ENCODE measurements at regions not wholly inside any gene's neighbourhood (a gene's known extent, or its start where the extent isn't known, plus 50 kb on each side); places are given as distances from the start of the nearest gene placed in this dataset.

DNA sequence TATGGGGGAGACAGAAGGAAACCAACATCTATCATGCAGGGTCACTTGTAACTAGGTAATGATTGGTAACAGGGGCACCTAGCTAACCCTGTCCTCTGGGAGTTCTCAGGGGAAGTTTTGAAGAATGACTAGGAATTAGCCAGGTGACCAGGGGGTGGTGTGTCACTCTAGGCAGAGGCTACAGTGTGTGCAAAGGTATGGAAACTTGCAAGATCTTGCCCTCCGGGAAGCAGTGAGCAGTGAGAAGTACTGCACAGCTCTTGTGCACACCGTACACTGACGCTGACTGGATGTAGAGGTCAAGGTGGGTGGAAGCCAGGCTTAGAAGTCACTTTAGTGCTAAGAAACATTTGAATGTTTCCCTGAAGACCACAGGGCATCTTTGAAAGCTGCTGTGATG lies 62.9 kb upstream of the LMO4 start (continued):
- TF ChIP-seq, protein P1, sequence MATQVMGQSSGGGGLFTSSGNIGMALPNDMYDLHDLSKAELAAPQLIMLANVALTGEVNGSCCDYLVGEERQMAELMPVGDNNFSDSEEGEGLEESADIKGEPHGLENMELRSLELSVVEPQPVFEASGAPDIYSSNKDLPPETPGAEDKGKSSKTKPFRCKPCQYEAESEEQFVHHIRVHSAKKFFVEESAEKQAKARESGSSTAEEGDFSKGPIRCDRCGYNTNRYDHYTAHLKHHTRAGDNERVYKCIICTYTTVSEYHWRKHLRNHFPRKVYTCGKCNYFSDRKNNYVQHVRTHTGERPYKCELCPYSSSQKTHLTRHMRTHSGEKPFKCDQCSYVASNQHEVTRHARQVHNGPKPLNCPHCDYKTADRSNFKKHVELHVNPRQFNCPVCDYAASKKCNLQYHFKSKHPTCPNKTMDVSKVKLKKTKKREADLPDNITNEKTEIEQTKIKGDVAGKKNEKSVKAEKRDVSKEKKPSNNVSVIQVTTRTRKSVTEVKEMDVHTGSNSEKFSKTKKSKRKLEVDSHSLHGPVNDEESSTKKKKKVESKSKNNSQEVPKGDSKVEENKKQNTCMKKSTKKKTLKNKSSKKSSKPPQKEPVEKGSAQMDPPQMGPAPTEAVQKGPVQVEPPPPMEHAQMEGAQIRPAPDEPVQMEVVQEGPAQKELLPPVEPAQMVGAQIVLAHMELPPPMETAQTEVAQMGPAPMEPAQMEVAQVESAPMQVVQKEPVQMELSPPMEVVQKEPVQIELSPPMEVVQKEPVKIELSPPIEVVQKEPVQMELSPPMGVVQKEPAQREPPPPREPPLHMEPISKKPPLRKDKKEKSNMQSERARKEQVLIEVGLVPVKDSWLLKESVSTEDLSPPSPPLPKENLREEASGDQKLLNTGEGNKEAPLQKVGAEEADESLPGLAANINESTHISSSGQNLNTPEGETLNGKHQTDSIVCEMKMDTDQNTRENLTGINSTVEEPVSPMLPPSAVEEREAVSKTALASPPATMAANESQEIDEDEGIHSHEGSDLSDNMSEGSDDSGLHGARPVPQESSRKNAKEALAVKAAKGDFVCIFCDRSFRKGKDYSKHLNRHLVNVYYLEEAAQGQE (IDR thresholded peaks at IDR 0.05; ENCODE audit: borderline replicate concordance), result no peak
- TF ChIP-seq, protein P1 (CRISPR knock-in tag; IDR thresholded peaks at IDR 0.05; ENCODE audit: low read depth), result no peak
- TF ChIP-seq, protein P2, sequence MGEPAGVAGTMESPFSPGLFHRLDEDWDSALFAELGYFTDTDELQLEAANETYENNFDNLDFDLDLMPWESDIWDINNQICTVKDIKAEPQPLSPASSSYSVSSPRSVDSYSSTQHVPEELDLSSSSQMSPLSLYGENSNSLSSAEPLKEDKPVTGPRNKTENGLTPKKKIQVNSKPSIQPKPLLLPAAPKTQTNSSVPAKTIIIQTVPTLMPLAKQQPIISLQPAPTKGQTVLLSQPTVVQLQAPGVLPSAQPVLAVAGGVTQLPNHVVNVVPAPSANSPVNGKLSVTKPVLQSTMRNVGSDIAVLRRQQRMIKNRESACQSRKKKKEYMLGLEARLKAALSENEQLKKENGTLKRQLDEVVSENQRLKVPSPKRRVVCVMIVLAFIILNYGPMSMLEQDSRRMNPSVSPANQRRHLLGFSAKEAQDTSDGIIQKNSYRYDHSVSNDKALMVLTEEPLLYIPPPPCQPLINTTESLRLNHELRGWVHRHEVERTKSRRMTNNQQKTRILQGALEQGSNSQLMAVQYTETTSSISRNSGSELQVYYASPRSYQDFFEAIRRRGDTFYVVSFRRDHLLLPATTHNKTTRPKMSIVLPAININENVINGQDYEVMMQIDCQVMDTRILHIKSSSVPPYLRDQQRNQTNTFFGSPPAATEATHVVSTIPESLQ (CRISPR knock-in tag; IDR thresholded peaks at IDR 0.05), result no peak
- TF ChIP-seq PHF8 (IDR thresholded peaks at IDR 0.05; ENCODE audit: borderline replicate concordance, low read length) (no peak), SMARCC2 (IDR thresholded peaks at IDR 0.05; ENCODE audit: low read depth) (no peak), SREBF1 (IDR thresholded peaks at IDR 0.05; ENCODE audit: borderline replicate concordance, low read depth, low read length) (no peak), ZSCAN32 (CRISPR knock-in tag; IDR thresholded peaks at IDR 0.05) (no peak), DNMT1 (IDR thresholded peaks at IDR 0.05) (no peak), C11orf30 (IDR thresholded peaks at IDR 0.05; ENCODE audit: low read depth) (no peak)
